AG04450 (cell line): ENCODE measurements at regions not wholly inside any gene's neighbourhood (a gene's known extent, or its start where the extent isn't known, plus 50 kb on each side); places are given as distances from the start of the nearest gene placed in this dataset.

Source experiments
- CTCF ChIA-PET: fragments of 300-600, 350-600 bp; formaldehyde crosslinking; extraction: SDS; loops from one replicate; lab custom pipeline; 2022; ENCODE audit warnings: antibody characterized with exemption, inconsistent platforms; lab: Charles Lee
- POLR2A ChIA-PET: fragments of 350-600 bp; formaldehyde crosslinking; extraction: SDS; loops from one replicate; lab custom pipeline; 2021; ENCODE audit warnings: antibody characterized with exemption, inconsistent platforms; lab: Yijun Ruan, JAX
- DNase-seq: peaks from one replicate; pipeline ENCODE4 v3.0.0-alpha.2; 2011; ENCODE audit warnings: low read depth, low spot score
- H3K27ac ChIP-seq: one replicate; pipeline ENCODE4 v1.5.1; 2012; ENCODE audit warnings: low read depth, low read length, control low read depth
- H3K27me3 ChIP-seq: one replicate; pipeline ENCODE4 v1.6.0; 2012; ENCODE audit warnings: low read length; ENCODE audit not compliant: control insufficient read depth, insufficient read depth
- H3K4me3 ChIP-seq: 2 replicates; pipeline ENCODE4 v1.5.1; 2011; ENCODE audit warnings: mild to moderate bottlenecking, low read depth, low read length, control low read depth
- H3K9me3 ChIP-seq: 2 replicates; pipeline ENCODE4 v1.5.1; 2012; ENCODE audit warnings: low read length; ENCODE audit not compliant: control insufficient read depth, insufficient read depth
- CTCF ChIP-seq: IDR thresholded peaks from 2 replicates; pipeline ENCODE4 v1.5.1; 2011; ENCODE audit warnings: low read depth, low read length, control low read depth, inconsistent platforms

DNA sequence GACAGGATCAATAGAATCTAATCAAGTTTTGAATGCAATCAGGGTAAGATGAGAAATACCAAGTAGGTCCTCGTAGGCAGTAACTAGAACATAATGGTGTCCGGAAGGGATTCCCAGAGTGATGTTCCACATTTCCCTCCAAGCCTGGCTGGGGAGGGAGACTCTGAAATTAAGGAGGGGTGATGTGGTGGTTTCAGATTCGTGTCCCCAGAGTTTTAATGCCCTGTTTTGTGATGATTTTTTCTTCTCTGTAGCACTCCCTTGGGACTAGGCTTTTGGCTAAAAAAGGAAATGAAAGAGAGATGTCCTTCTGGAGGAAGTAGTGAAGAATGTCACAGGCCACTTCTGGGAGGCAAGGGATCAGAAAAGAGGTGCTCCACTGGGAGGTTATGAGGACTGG lies 108.3 kb upstream of the CACNA2D3 start:
- no peaks in the 10 kb centered on the region for H3K27me3 ChIP-seq
- CTCF ChIA-PET: no interaction called here
- POLR2A ChIA-PET: no interaction called here
- no peak overlapping the region for H3K4me3 ChIP-seq
- DNase-seq: no peak
- H3K27ac ChIP-seq: no peak overlapping the region
- TF ChIP-seq CTCF: no peak
- no peaks in the 10 kb centered on the region for H3K9me3 ChIP-seq

DNA sequence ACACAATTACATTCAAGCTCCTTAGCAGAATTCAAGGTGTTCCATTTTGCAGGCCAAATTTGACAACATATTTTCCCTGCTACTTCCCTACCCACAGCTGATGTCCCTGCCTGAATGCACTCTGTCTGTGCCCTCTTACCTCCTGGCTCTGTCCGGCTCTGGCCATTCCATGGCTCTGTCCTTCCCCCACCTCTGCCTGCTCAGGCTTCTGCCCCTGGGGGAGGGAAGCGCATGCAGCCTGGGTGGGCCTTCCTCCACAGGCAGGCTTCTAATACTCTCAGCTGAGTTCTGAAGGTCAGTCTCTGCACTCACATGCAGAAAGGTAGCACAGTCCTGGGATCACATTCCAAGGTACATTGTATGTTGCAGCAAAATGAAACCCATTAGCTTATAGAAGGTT lies 113.6 kb upstream of the CACNA2D3 start:
- no peak for TF ChIP-seq CTCF
- POLR2A ChIA-PET: no interaction called here
- H3K27ac ChIP-seq: no peak overlapping the region
- DNase-seq: no peak
- CTCF ChIA-PET: no interaction called here
- no peaks in the 10 kb centered on the region for H3K27me3 ChIP-seq
- H3K4me3 ChIP-seq: no peak overlapping the region
- peaks cover 7% of the 10 kb centered on the region for H3K9me3 ChIP-seq

DNA sequence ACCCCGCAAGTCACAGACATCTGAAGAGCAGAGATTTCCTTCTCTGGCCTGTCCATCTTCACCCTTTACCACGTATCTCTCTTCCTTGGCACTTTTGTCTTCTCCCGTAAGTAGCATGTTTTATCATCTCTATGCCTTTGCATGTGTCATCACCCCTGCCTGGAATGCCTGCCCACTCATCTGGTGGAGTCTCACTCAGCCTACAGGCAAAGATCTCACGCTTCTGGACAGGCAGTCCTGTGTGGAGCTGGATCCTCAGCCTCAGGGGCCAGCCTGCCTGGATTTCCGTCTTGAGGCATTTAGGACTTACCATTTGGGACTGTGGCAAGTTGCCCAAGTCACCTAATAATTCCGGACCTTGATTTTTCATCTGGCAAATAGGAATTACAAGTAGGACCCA lies 114.3 kb upstream of the CACNA2D3 start:
- CTCF ChIA-PET: no interaction called here
- no peak for TF ChIP-seq CTCF
- Histone ChIP-seq H3K27ac (no peak overlapping the region), H3K9me3 (peaks cover 7% of the 10 kb centered on the region), H3K27me3 (no peaks in the 10 kb centered on the region), H3K4me3 (no peak overlapping the region)
- no peak for DNase-seq
- POLR2A ChIA-PET: no interaction called here

DNA sequence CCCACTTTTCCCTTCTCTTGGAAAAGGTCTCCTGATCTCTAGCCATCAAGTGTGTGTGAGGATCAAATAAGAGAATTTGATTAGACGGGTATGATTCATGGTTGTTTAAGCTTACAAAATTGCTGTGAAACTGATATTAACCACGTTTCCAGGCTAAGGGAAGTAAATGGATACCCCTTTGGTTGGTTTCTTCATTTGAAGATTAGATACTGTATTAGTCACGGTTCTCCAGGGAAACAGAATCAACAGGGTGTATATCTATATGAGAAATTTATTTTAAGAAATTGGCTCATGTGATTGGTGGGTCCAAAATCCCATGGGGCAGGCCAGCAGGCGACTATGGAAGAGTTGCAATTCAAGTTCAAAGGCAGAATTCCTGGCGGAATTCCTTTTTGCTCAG lies 112.7 kb upstream of the SELENOK start:
- Histone ChIP-seq H3K4me3 (no peak overlapping the region), H3K27ac (no peak overlapping the region), H3K27me3 (no peaks in the 10 kb centered on the region), H3K9me3 (peaks cover 7% of the 10 kb centered on the region)
- POLR2A ChIA-PET: no interaction called here
- no peak for DNase-seq
- no peak for TF ChIP-seq CTCF
- CTCF ChIA-PET: no interaction called here

GRCh38 chr3:54003136-54003535 lies 111.5 kb upstream of the SELENOK start:
- ChIA-PET POLR2A (no interaction called here), CTCF (no interaction called here)
- Histone ChIP-seq H3K27me3 (no peaks in the 10 kb centered on the region), H3K27ac (no peak overlapping the region), H3K9me3 (peaks cover 5% of the 10 kb centered on the region), H3K4me3 (no peak overlapping the region)
- no peak for TF ChIP-seq CTCF
- DNase-seq: no peak
